Stimulated activated CD4-positive, alpha-beta T cell treated with anti-CD3 and anti-CD28 coated beads, TNF-alpha, amount 100 ng/mL, for 4 hours (primary cell): ENCODE measurements at regions not wholly inside any gene's neighbourhood (a gene's known extent, or its start where the extent isn't known, plus 50 kb on each side); places are given as distances from the start of the nearest gene placed in this dataset.
"Not testable (repeated sequence)": the region's sequence is repeated elsewhere in the genome, so short reads cannot be mapped to it uniquely, and the experiment has no call there.

Experiments
- DNase-seq, 3 experiments: peaks; one replicate each; pipeline ENCODE4 v3.0.0-alpha.2; 2020; ENCODE audit warnings: low read depth in 3 of 3

- no peak for DNase-seq
These were observed 580.2 kb downstream of the EBF1 start for GRCh38 chr5:158519433-158520021.

DNA sequence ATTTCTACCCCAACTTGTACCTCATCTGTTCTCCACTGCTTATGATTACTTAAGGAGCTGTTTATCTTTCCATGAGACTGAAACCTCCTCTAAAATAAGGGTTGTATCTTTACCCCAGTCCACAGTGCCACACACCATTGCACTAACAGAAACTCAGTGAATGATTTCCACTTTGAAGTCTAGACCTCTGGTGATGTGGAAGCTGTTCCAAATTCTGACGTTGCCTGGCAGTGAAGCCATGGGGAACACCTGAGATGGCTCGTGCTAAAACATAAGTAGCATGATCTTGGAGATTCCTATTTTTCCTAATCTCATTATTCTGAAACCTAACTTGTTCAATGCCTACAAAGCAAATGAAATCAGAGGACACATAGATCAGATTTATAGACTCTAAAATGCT, 583.2 kb downstream of the EBF1 start:
- DNase-seq: no peak

DNA sequence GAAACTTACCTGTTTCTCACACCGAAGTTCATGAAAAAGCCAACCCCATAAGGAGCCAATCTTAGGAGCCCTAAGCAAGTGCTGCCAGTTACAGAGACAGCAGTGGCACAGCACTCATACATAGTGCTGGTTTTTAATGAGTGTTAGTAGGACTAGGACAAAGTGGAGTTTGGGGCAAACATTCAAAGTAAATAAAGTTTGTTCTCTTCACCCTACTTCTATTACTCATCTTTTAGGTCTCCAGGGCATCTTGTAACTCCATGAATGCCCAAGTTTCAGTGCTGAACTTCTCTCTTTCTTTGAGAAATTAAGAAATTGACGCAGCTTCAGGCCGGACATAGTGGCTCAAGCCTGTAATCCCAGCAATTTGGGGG, 584.7 kb downstream of the EBF1 start:
- DNase-seq: no peak

DNA sequence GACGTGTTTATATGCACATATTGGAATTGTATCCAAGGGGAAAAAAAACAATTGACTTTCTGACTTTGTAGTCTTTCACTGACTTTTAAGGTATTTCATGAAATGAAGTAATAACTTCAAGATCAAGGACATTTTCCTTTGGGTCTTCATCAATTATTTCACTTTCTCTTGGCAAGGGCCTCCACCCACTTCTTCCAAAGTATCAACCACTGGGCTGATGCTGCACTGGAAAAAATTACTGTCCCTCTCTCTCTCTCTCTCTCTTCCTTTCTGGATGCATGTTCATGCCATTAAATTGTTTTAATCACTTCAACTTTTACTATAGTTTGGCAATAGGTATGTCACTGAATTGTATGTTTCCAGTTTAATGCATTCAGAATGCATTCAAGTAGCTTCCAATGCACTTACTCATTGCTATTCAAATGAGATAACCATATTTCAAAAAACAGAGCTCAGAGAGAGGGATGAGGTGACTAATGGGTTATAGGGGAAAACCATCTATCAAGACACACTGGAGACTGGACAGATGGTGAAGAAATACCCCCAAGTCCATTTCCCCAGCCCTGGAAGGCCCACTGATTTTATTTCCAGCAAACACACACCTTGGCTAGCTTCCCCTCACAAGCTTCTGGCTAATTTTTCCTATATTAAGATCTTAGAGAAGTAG, 585.3 kb downstream of the EBF1 start:
- no peak for DNase-seq

- no peak for DNase-seq
These were observed 586.0 kb downstream of the EBF1 start for GRCh38 chr5:158513490-158514318.

DNA sequence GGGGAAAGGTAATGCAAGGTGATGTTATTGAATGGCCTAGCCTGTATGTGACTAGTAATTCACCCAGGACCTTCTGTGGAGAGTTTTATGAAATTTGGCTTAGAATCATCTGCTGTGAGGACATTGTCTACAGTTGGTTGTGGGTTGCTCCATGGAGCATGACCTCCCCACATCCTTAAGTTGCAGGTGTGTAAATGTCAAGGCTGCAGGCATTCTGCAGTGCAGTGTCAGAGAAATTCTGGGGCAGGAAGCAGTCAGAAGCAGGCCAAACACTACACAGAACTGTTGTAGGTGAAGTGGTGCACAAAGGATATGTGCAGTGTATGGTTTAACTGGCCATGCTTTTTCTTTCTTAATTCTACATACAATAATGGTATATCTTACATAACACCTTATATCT, 588.3 kb downstream of the EBF1 start:
- DNase-seq: no peak

- DNase-seq: no peak
These were observed 589.2 kb downstream of the EBF1 start for GRCh38 chr5:158510479-158510878.

DNA sequence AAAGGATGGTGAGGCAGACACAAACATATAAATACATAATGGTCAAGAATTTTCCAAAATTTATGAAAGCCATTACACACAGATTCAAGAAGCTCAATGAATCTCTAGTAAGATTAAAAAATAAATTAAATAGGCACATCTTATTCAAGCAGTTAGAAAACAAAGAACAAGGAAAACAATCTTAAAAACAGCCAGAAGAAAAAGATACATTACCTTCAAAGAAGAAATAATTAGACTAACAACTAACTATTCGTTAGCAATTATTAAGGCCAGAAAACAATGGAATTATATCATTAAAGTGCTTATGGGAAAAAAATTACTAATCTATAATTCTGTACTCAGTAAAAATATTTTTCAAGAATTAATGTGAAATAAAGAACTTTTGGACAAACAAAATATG, 593.1 kb downstream of the EBF1 start:
- DNase-seq: no peak

GRCh38 chr5:158502686-158503085, 597.0 kb downstream of the EBF1 start:
- no peak for DNase-seq

DNA sequence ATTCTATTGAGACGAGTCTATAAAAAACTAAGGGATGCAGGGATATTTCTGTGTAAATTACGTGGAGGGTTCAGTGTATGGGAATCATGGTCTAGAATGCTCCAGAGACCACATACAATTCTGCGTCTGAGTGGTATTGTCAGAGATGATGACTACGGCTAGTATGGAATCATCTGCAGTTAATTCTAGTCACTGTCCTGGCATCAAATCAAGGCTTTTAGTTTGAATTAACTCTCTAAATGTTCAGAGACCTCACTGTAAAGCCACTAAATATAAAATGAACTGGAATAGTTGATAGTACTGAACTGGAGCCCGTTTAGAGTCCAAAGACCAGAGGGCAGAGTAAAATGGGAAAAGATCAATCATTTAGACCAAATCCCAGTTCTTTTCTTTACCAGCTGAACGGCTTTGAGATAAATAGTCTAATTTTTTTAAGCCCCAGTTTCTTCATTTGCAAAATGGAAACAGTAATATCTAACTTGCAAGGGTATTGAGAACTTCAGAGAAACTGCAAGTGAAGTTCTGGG, 599.8 kb downstream of the EBF1 start:
- no peak for DNase-seq

- DNase-seq: no peak
These were observed 600.4 kb downstream of the EBF1 start for GRCh38 chr5:158499075-158499891.

DNA sequence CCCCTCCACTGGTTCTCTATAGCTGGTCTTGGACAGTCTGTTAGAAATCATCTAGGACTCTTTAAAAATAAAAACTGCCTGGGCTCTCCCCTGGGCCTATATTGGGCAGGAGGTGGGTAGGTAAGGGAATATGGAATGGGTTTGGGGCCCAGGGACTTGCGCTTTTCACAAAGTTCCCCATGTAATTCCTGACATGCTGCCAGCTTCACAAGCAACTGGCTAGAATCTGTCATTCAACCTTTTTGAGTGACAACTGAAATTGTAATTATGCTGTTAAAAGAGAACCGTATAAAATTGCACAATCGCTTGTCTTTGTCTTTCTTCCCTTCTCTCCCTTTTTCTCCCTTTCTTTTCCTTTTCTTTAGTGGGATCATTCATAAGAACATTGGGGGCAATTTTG, 603.1 kb downstream of the EBF1 start:
- no peak for DNase-seq

GRCh38 chr5:158494541-158494940, 605.2 kb downstream of the EBF1 start:
- no peak for DNase-seq

DNA sequence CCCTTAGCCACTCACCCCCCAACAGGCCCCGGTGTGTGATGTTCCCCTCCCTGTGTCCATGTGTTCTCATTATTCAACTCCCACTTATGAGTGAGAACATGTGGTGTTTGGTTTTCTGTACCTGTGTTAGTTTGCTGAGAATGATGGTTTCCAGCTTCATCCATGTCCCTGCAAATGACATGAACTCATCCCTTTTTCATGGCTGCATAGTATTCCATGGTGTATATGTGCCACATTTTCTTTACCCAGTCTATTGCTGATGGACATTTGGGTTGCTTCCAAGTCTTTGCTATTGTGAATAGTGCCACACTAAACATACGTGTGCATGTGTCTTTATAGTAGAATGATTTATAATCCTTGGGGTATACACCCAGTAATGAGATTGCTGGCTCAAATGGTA, 605.7 kb downstream of the EBF1 start:
- DNase-seq: not testable (repeated sequence)

DNA sequence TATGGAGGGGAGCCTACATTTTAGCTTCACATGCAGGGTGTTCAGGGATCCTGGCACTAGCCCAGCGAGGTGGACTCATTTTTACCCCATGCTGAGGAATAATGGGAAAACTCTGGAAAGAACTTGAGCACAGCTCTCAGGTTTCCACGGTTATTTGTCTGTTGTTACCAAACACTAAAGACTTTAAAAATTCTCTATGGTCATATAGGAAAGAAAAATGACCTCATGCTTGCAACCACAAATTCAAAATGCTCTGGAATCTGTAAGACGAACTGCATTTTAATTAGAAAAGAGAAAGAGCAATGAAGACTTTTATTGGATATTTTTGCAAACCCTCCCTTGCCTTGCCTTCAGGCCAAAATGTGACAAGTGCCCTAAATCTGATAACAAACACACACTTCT, 606.9 kb downstream of the EBF1 start:
- DNase-seq: no peak

- DNase-seq: no peak
These were observed 607.6 kb downstream of the EBF1 start for GRCh38 chr5:158492136-158492535.

DNA sequence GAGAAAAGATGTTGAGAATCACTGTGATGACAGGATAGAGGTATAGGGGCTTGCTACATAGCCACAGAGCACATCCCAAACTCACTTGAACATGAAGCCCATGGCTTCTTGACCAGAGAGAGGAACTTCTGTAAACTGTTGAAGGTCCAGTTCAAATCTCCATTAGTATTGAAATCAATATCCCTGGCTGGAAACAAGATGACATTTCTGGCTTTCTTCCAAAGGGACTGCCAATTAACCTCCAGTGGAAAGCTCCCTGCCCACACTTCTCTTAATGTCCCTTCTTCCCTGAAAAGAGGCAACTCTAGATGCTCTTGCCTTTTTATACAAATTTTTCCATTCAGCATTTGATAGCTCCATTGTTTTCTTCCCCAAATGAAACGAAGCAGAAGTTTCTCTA, 612.1 kb downstream of the EBF1 start:
- DNase-seq: no peak

GRCh38 chr5:158487156-158487555, 612.6 kb downstream of the EBF1 start:
- DNase-seq: no peak

- DNase-seq: no peak
These were observed 613.1 kb downstream of the EBF1 start for GRCh38 chr5:158486566-158486965.

- no peak for DNase-seq
These were observed 614.1 kb downstream of the EBF1 start for GRCh38 chr5:158485604-158486081.

DNA sequence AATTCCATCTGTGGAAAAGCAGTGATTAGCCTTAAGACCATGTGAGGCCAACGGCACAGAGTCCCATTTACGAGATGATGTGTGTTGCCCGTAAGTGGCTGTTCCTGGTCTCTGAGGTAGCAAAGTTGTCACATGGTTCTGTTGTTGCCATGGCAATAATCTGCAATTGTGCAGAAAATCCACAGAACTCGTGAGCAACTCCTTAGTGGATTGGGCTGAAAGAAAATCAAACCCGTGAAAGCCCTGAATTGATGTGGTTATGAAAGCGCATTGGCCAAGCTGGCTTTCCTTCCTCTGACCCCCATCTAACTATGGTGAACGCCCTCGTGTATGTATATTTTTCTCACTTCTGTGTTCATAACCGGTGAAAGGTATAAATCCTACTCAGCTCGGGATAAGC, 614.7 kb downstream of the EBF1 start:
- DNase-seq: no peak

GRCh38 chr5:158484150-158484549, 615.6 kb downstream of the EBF1 start:
- no peak for DNase-seq
